SKM-1 (cell line): ENCODE measurements at regions not wholly inside any gene's neighbourhood (a gene's known extent, or its start where the extent isn't known, plus 50 kb on each side); places are given as distances from the start of the nearest gene placed in this dataset.

Source experiments
- DNase-seq: peaks from one replicate; lab custom pipeline; 2025; ENCODE audit not compliant: unreplicated experiment; lab: John Stamatoyannopoulos, UW

DNA sequence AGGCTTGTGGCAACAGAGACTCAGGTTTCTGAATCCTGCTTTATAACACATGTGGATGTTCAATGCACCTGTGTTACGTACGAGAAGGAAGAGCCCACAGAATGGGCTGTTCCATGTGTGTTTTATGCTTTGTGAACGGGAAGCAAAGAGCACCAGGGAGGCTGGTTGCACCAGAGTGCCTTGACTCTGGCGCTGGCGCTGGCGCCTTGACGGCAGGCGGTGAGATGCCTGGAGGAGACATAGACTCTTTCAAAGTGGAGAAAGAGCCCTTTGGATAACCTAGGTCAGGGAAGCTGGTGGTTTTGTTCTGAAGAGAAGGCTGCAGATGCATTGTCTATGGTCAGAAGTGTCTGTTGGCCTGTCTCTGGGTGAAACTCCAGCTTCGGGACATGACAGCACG lies 80.2 kb upstream of the APCDD1 start:
- no peak for DNase-seq

DNA sequence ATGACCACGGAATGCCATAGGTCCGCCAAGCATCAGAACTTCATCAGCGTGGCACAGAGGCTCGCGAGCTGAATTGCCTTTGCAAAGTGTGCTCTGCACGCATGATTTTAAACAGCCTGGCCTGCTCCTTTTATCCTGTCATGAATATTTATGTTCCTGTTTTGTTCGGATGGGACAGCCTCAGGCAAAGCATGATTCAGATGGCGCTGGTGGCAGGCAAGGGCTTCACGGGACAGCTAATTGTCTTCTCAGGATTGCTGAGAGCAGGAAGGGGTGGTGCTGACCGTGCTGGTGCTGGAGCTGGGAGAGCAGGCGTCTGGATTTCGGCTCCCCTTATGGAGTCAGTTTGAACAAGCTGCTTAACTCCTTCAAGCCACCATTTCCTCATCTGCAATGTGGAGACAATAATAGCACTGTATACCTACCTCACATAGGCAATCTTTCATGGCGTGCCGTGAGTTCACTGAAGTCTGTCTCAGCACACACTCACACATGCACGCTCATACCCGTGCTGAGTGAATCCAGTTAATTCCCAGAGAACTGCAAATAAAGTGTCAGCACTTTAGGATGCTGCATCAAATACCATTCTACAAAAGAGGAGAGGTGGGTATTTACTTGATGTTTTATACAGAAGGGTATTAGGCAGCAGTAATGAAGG lies 79.7 kb upstream of the APCDD1 start:
- no peak for DNase-seq

DNA sequence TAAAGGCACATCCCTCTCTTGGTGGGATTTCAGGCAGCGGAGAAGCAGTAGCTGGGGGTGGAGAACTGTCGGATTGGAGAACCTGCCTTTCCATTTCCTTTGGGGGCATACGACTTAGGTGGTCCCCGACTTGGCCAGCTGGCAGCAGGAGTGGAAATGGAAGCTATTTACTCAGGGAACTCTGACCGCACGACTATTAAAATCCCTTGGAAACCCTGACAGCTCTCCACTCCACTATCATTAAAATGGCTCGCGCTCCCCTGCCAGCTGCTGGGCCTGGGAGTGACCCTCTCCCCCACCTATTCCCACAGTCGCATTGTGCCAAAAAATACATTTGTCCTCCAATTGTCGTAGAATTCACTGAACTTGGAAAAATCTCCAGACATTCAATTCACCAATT lies 77.7 kb upstream of the APCDD1 start:
- no peak for DNase-seq

GRCh38 chr18:10377956-10378355 lies 76.5 kb upstream of the APCDD1 start:
- no peak for DNase-seq

DNA sequence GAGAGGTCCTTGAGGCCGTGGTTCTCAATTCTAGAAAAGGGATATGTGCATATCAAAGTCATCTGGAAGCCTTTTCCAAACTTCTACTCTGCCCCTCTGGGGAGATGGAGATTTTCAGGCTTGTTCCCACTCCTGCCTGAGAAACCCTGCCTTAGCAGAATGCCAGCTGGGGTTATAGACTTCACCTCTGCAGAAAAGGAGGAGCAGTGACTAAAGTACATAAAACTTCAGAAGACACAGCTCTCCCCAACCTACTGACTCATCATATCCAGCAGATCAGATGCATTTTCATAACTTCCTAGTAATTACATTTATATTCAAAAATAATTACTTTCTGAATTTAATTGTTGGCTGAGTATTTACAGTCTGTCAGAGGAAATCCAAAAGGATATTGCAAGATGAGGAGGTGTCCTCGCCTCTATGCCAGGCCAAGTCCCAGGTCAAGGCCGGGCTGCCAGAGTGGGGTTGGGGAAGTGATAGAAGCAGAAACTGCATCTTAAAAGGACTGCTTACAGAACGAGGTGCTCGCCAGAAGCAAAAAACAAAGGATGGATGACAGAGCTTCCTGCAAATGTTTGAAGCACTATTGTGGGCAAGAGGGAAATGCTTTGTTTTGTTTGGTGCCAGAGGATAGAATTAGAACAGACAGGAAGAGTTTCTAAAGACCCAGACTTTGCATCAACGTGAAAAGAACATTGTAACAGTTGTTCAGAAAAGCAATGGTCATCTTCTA lies 75.6 kb upstream of the APCDD1 start:
- DNase-seq = no peak

GRCh38 chr18:10379522-10379921 lies 74.9 kb upstream of the APCDD1 start:
- DNase-seq = no peak

GRCh38 chr18:10381516-10381915 lies 72.9 kb upstream of the APCDD1 start:
- no peak for DNase-seq

DNA sequence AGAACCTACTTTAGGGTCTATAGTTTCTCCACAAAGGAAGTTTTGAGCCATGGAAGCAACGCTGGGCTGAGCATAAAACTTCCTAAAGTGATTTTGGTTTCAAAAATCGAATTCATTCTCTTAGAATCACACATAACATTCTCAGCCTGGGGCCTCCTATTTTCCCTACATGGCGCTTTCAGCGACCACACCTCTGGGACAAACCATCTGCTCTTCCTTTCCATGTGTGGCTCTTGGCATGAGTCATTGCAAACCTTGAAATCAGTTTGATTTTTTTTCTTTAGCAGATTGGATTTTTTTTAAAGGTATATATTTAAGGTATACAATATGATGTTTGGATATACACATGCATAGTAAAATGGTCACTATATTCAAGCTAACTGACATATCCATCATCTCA lies 72.5 kb upstream of the APCDD1 start:
- no peak for DNase-seq

- no peak for DNase-seq
Observed at GRCh38 chr18:10386049-10386448, 68.4 kb upstream of the APCDD1 start.

- no peak for DNase-seq
Observed at GRCh38 chr18:10386956-10387355, 67.5 kb upstream of the APCDD1 start.

- DNase-seq = no peak
Observed at GRCh38 chr18:10387399-10387798, 67.0 kb upstream of the APCDD1 start.

- DNase-seq = no peak
Observed at GRCh38 chr18:10388373-10388772, 66.1 kb upstream of the APCDD1 start.

DNA sequence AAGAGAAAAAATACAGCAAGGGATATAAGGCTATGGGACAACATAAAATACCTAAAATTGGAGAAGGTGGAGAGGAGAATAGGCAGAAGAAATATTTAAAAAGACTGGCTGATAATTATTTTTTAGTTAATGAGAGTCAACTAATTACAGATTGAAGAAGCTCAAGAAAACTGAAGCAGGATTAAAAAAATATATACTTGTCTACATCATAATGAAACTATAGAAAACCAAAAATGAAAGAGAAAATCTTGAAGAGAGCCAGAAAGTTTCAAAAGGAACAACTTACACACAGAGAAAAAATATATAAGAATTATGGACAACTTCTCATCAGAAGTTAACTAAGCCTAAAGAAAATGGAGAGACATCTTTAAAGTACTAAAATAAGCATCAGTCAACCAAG lies 62.9 kb upstream of the APCDD1 start:
- no peak for DNase-seq

GRCh38 chr18:10397004-10397403 lies 57.4 kb upstream of the APCDD1 start:
- no peak for DNase-seq

GRCh38 chr18:10398571-10398970 lies 55.9 kb upstream of the APCDD1 start:
- DNase-seq = no peak

DNA sequence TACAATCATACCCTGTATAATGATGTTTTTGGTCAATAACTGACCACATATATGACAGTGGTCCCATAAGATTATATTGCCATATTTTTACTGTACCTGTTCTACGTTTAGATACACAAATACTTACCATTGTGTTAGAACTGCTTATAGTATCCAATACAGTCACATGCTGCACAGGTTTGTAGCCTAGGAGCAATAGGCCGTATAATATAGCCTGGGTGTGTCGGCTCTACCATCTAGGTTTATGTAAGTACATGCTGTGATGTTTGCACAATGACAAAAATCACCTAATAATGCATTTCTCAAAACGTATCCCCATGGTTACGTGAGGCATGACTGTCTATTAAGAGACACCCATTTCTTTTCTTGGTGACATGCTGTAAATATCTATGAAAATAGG lies 55.0 kb upstream of the APCDD1 start:
- DNase-seq = no peak

DNA sequence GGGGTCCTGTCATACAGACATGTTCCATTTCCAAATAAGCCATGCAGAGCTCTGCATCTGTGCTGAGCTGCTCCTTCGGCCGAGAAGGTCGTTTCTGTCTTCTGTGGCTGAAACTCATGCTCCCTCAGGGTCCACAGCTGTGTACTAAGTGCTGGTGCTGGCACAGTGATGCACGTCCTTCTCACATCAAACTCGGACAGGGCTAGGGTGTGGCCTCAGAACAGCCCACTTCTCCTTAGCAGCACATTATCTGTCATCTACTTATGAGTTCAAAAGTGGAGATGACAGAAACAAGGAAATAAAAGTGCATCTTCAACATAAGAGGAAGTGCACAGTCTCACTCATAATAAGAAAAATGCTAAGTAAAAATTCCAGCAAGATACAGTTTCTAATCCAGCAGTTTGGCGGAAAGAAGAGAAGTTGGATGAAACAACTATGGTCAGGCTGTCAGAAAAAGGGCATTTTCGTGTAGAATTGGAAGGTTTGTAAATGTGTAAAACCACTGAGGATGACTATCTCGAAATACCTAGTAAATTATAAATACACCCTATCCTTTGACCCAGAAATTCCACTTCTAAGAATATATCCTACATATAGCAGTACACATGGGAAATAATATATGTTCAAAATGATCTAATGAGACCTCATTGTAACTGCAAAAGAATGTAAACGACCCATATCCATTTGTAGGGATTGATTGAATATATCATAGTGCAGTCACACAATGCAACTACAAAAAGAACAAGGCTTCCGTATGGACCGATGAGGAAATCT lies 53.7 kb upstream of the APCDD1 start:
- no peak for DNase-seq

DNA sequence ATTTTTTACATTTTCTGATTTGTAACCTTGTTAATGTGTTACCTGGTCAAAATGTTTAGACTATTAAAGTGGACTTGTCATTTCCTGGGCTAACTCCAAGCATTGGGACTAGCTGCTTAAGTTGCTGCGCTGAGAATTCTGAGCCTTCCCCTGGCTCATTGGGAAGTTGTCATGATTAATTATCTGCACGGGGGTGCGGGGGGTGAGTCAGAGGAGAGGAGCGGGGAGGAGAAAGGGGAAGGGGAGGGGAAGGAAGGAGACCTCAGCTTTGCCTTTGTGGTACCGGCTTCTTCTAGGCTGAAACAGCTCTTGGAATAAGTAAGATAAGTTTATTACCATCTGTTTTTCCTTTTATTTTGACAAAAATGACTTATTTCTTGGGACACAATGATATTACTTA lies 52.9 kb upstream of the APCDD1 start:
- DNase-seq = no peak

DNA sequence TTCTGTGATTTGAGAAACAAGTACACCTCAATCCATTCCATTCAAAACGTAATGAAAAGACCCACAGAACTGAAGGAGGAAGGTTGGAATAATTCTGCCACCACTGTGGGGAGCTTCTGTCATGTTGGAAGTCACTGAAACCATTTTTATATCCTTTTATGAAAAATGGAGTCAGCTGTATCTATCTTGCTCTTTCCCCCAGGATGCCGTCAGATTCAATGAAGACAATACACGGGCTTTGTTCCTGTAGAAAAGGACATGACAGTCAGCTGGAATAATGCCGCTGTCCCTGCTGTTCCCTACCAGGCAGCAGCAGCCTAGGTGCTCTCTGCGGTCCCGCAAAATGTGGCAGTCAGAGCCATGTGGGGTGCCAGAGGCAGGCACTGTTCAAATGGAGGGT lies 52.5 kb upstream of the APCDD1 start:
- no peak for DNase-seq

- DNase-seq = no peak
Observed at GRCh38 chr18:10402871-10403559, 51.4 kb upstream of the APCDD1 start.

- DNase-seq = no peak
Observed at GRCh38 chr18:10403708-10404107, 50.7 kb upstream of the APCDD1 start.

- no peak for DNase-seq
Observed at GRCh38 chr18:10404168-10404567, 50.3 kb upstream of the APCDD1 start.
